GM13976 (cell line): ENCODE measurements at regions not wholly inside any gene's neighbourhood (a gene's known extent, or its start where the extent isn't known, plus 50 kb on each side); places are given as distances from the start of the nearest gene placed in this dataset.
"Not testable (repeated sequence)": the region's sequence is repeated elsewhere in the genome, so short reads cannot be mapped to it uniquely, and the experiment has no call there.

Experiments used
- DNase-seq: peaks from one replicate; pipeline ENCODE4 v3.0.0; 2012; ENCODE audit warnings: low spot score
- CTCF ChIP-seq: IDR thresholded peaks from 2 replicates; pipeline ENCODE4 v1.5.1; 2012; ENCODE audit warnings: borderline replicate concordance, mild to moderate bottlenecking; ENCODE audit not compliant: insufficient read depth; ENCODE audit errors: extremely low read depth, missing control alignments, control extremely low read depth
- in situ Hi-C: fragments of 300-500 bp; cut with MboI; formaldehyde crosslinking; loops from one replicate; pipeline ENCODE4 v1.12.0; 2022; ENCODE audit warnings: low sequenced_read_pairs, mixed read lengths, inconsistent platforms; ENCODE audit not compliant: unreplicated experiment

- TF ChIP-seq CTCF: no peak
- no peak for DNase-seq
- in situ Hi-C loops: no loop called here
Measured at GRCh38 chr16:65376601-65377000, 254.7 kb upstream of the CDH11 start.

- DNase-seq: no peak
- in situ Hi-C loops: no loop called here
- TF ChIP-seq CTCF: no peak
Measured at GRCh38 chr16:65375651-65376050, 253.8 kb upstream of the CDH11 start.

DNA sequence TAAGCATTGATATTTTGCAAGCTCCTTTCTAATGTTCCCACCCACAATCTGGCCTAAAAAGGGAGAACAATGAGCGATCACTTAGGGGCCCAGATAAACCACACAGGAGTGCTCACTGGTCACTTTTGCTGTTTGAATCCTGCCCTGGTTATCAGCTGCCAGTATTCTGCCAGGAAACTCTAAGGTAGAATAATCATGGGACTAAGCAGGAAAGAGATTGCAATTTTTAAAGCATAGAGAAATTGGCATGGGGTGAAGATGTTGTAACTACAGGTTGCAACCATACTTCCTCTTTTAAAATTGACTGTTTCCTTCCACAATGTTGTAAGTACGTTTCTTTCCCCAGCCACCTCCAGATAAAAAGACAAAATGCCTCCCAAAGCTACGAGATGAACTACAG is 251.2 kb upstream of the CDH11 start:
- no peak for DNase-seq
- in situ Hi-C loops: no loop called here
- no peak for TF ChIP-seq CTCF

DNA sequence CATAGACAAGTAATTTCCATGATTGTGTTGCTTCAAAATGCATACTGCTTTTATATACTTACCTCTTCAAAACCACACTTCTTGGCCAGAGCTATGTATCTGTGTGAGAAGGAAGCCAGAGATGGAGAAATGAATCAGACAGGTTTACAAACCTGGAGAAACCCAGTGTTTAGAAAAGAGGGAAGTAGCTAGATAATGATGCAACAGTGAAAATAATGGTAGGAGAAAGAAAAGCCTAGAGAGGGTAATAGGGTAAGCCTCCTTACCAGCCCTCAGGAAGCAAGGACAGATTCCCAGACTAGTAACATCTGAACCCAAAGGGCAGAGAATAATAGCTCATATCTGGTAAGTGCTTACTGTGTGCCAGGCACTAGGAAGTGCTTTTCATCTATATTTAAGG is 250.3 kb upstream of the CDH11 start:
- DNase-seq: no peak
- in situ Hi-C loops: no loop called here
- no peak for TF ChIP-seq CTCF

- in situ Hi-C loops: no loop called here
- DNase-seq: no peak
- no peak for TF ChIP-seq CTCF
Measured at GRCh38 chr16:65365732-65366715, 244.2 kb upstream of the CDH11 start.

GRCh38 chr16:65356721-65357120 is 234.9 kb upstream of the CDH11 start:
- DNase-seq, in situ Hi-C loops: not testable (repeated sequence)

DNA sequence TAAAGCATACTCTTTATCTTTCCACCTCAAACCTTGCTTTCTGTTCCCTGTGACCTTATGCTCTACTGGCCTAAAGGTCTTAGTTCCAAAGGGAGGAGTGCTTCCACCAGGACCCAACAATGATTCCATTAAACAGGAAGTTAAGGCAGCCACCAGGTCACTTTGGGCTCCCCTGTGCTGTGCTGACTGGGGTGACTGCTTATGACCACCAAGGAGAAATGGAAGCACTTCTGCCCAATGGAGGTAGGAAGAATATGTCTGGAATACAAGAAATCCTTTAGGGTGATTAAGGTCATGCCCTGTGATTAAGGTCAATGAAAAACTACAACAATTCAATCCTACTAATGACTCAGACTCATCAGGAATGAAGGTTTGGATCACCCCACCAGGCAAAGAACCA is 233.8 kb upstream of the CDH11 start:
- in situ Hi-C loops: no loop called here
- no peak for TF ChIP-seq CTCF

More for the DNA sequence above, 233.8 kb upstream of the CDH11 start:
- DNase-seq: no peak
